OCI-LY7 (cell line): ENCODE measurements at regions not wholly inside any gene's neighbourhood (a gene's known extent, or its start where the extent isn't known, plus 50 kb on each side); places are given as distances from the start of the nearest gene placed in this dataset.

Source experiments
- BruUV-seq: library from RNA; stranded (reverse); fragments of 400-500 nt; replicated peaks from 2 replicates; lab custom pipeline; 2021; lab: Mats Ljungman, UMichigan
- CTCF ChIA-PET: fragments of 300-600 bp; sonication (Branson Sonifier 250); formaldehyde crosslinking; loops from one replicate; lab custom pipeline; 2022; ENCODE audit warnings: antibody characterized with exemption; ENCODE audit not compliant: unreplicated experiment; lab: Charles Lee
- POLR2A ChIA-PET: fragments of 300-600 bp; sonication (Branson Sonifier 250); formaldehyde crosslinking; loops from one replicate; lab custom pipeline; 2022; ENCODE audit warnings: antibody characterized with exemption; lab: Charles Lee
- DNase-seq: peaks from one replicate; pipeline ENCODE4 v3.0.0-alpha.2; 2015; ENCODE audit warnings: low spot score
- H2AFZ ChIP-seq: fragments of 200-600 bp; sonication (generic), shearing (Covaris generic); 2 replicates; pipeline ENCODE4 v1.6.1; 2014; ENCODE audit warnings: mild to moderate bottlenecking, antibody characterized with exemption, low read length, moderate library complexity
- H3K27ac ChIP-seq: fragments of 200-600 bp; sonication (generic); 2 replicates; pipeline ENCODE4 v1.5.1; 2014; ENCODE audit warnings: mixed run types, low read depth, mild to moderate bottlenecking, moderate library complexity, low read length, inconsistent platforms; ENCODE audit not compliant: poor library complexity, severe bottlenecking
- H3K36me3 ChIP-seq: fragments of 200-600 bp; sonication (generic); 2 replicates; pipeline ENCODE4 v1.6.1; 2014; ENCODE audit warnings: mild to moderate bottlenecking, antibody characterized with exemption, low read length, moderate library complexity, mixed read lengths; ENCODE audit not compliant: insufficient read depth
- H3K4me1 ChIP-seq: fragments of 200-600 bp; sonication (generic); 2 replicates; pipeline ENCODE4 v1.5.1; 2014; ENCODE audit warnings: mild to moderate bottlenecking, low read length; ENCODE audit not compliant: insufficient read depth, poor library complexity, severe bottlenecking
- H3K4me2 ChIP-seq: fragments of 200-600 bp; sonication (generic); 2 replicates; pipeline ENCODE4 v1.6.1; 2014; ENCODE audit warnings: mild to moderate bottlenecking, low read length
- H3K4me3 ChIP-seq: fragments of 200-600 bp; sonication (generic); 2 replicates; pipeline ENCODE4 v1.5.1; 2014; ENCODE audit warnings: mild to moderate bottlenecking, low read depth, low read length; ENCODE audit not compliant: poor library complexity, severe bottlenecking
- H3K79me2 ChIP-seq: fragments of 200-600 bp; sonication (generic); 2 replicates; pipeline ENCODE4 v1.6.1; 2016; ENCODE audit warnings: low read depth, mild to moderate bottlenecking, low read length, moderate library complexity, mixed read lengths; ENCODE audit not compliant: insufficient read depth
- H3K9me2 ChIP-seq: fragments of 200-600 bp; sonication (generic); 2 replicates; pipeline ENCODE4 v1.6.1; 2016; ENCODE audit warnings: mild to moderate bottlenecking, low read length, mixed read lengths; ENCODE audit not compliant: insufficient read depth
- H3K9me3 ChIP-seq: fragments of 200-600 bp; sonication (generic); 2 replicates; pipeline ENCODE4 v1.6.1; 2014; ENCODE audit warnings: mild to moderate bottlenecking, mixed run types, low read length, mixed read lengths
- H4K20me1 ChIP-seq: fragments of 200-600 bp; sonication (generic); 2 replicates; pipeline ENCODE4 v1.6.1; 2014; ENCODE audit warnings: mild to moderate bottlenecking, antibody characterized with exemption, low read length, moderate library complexity, mixed read lengths; ENCODE audit not compliant: insufficient read depth
- EZH2phosphoT487 ChIP-seq: fragments of 200-600 bp; sonication (generic); IDR thresholded peaks from 2 replicates; pipeline ENCODE4 v1.6.1; 2018; ENCODE audit warnings: low read depth, borderline replicate concordance, mild to moderate bottlenecking, mixed run types, antibody characterized with exemption, low read length, moderate library complexity, mixed read lengths
- intact Hi-C: fragments of 100-400 bp; cut with micrococcal nuclease; formaldehyde crosslinking; loops from one replicate; pipeline ENCODE4 v1.10.0; 2022; ENCODE audit not compliant: unreplicated experiment
- TF ChIP-seq, protein P1 (sequence below): fragments of 200-600 bp; sonication (generic); conservative IDR thresholded peaks from 2 replicates; pipeline ENCODE4 v1.5.1; 2014; ENCODE audit warnings: mild to moderate bottlenecking, antibody characterized with exemption, low read length, moderate library complexity, mixed read lengths

DNA sequence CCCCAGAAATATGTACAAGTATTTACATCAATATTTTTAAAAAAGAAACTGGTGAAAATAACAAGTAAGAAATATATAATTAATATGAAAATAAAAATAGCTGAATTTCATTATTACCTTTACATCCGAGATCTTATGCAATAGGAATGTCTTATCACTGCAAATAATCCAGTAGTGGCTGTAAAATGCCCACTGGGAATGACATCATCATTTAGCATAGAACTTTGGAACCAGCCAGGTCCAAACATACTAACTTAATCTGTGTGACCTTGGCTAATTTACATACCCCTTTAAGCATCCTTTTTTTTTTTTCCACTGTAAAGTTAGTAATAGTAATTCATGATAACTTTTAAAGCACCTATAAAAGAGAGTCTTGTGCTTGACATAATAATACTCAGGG lies 611.7 kb downstream of the ZIC1 start:
- POLR2A ChIA-PET = no interaction called here
- no peak overlapping the region for H3K27ac ChIP-seq

DNA sequence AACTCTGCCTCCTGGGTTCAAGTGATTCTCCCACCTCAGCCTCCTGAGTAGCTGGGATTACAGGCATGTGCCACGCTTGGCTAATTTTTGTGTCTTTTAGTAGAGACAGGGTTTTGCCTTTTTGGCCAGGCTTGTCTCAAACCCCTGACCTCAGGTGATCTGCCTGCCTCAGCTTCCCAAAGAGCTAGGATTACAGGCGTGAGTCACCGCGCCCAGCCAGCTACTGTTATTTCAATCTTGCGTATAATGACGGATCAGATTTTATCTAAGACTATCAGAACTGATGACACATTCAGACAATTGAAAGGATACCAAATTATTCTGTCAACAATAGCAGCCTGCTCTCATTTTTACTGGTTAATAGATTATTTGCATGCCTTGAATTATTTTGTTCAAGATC lies 612.2 kb downstream of the ZIC1 start:
- Histone ChIP-seq H3K79me2 (no peaks in the 10 kb centered on the region), H3K4me3 (no peak overlapping the region), H3K9me3 (no peaks in the 10 kb centered on the region), H3K9me2 (no peaks in the 10 kb centered on the region), H3K36me3 (no peaks in the 10 kb centered on the region), H4K20me1 (no peaks in the 10 kb centered on the region), H3K4me2 (no peak overlapping the region), H3K4me1 (no peaks in the 10 kb centered on the region), H2AFZ (no peak overlapping the region), H3K27ac (no peak overlapping the region)
- intact Hi-C loops = no loop called here
- no peak for TF ChIP-seq EZH2phosphoT487
- TF ChIP-seq, protein P1, sequence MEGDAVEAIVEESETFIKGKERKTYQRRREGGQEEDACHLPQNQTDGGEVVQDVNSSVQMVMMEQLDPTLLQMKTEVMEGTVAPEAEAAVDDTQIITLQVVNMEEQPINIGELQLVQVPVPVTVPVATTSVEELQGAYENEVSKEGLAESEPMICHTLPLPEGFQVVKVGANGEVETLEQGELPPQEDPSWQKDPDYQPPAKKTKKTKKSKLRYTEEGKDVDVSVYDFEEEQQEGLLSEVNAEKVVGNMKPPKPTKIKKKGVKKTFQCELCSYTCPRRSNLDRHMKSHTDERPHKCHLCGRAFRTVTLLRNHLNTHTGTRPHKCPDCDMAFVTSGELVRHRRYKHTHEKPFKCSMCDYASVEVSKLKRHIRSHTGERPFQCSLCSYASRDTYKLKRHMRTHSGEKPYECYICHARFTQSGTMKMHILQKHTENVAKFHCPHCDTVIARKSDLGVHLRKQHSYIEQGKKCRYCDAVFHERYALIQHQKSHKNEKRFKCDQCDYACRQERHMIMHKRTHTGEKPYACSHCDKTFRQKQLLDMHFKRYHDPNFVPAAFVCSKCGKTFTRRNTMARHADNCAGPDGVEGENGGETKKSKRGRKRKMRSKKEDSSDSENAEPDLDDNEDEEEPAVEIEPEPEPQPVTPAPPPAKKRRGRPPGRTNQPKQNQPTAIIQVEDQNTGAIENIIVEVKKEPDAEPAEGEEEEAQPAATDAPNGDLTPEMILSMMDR = no peak
- DNase-seq = no peak
- ChIA-PET POLR2A (no interaction called here), CTCF (no interaction called here)
- BruUV-seq = no TSS peak

More for the DNA sequence above, 611.7 kb downstream of the ZIC1 start:
- Histone ChIP-seq H3K9me3 (no peaks in the 10 kb centered on the region), H2AFZ (no peak overlapping the region), H3K4me1 (no peaks in the 10 kb centered on the region), H3K9me2 (no peaks in the 10 kb centered on the region), H3K36me3 (no peaks in the 10 kb centered on the region), H3K4me3 (no peak overlapping the region), H4K20me1 (no peaks in the 10 kb centered on the region), H3K79me2 (no peaks in the 10 kb centered on the region), H3K4me2 (no peak overlapping the region)
- DNase-seq = no peak
- TF ChIP-seq EZH2phosphoT487 = no peak
- TF ChIP-seq, protein P1 = no peak
- BruUV-seq = no TSS peak
- CTCF ChIA-PET = no interaction called here
- intact Hi-C loops = no loop called here

DNA sequence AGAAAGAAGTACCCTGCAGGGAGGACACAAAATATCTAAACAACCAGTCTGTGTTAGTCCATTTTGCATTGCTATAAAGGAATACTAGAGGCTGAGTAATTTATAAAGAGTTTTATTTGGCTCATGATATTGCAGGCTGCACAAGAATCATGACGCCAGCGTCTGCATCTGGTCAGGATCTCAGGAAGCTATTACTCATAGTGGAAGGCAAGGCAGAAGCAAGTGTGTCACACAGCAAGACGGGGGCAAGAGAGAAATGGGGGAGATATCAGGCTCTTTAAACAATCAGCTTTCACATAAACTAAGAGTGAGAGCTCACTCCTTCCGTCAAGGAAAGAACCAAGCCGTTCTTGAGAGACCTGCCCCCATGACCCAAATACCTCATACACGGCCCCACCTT lies 614.8 kb downstream of the ZIC1 start:
- CTCF ChIA-PET = no interaction called here
- intact Hi-C loops = no loop called here
- no peak for TF ChIP-seq EZH2phosphoT487
- TF ChIP-seq, protein P1 = no peak

More for the DNA sequence above, 614.8 kb downstream of the ZIC1 start:
- DNase-seq = no peak
- Histone ChIP-seq H3K79me2 (no peaks in the 10 kb centered on the region), H3K9me3 (no peaks in the 10 kb centered on the region), H3K4me1 (no peaks in the 10 kb centered on the region), H3K36me3 (no peaks in the 10 kb centered on the region), H3K4me2 (no peak overlapping the region), H4K20me1 (no peaks in the 10 kb centered on the region), H3K27ac (no peak overlapping the region), H2AFZ (no peak overlapping the region), H3K4me3 (no peak overlapping the region), H3K9me2 (no peaks in the 10 kb centered on the region)
- POLR2A ChIA-PET = interaction anchor here (0.5 to 0.6 kb wide), 2 partner anchors 89 to 704 kb away, joined by 3 read pairs; no protein-coding TSS in a partner anchor
- no TSS peak for BruUV-seq
